ENCODE measurements at regions not wholly inside any gene's neighbourhood (a gene's known extent, or its start where the extent isn't known, plus 50 kb on each side); places are given as distances from the start of the nearest gene placed in this dataset.

- Histone ChIP-seq H3K36me3 (ENCODE audit: insufficient read depth) (no peaks in the 10 kb centered on the region), H3K4me1 (ENCODE audit: insufficient read depth) (peaks cover 3% of the 10 kb centered on the region), H3F3A (replicated peaks; ENCODE audit: low read depth) (no peaks in the 10 kb centered on the region), H3K79me2 (replicated peaks; ENCODE audit: insufficient read depth) (no peaks in the 10 kb centered on the region), H4K20me1 (replicated peaks; ENCODE audit: insufficient read depth) (no peaks in the 10 kb centered on the region), H2AFZ (no peak overlapping the region), H3K4me2 (no peak overlapping the region), H3K27ac (ENCODE audit: low read depth) (no peak overlapping the region), H3K27me3 (ENCODE audit: insufficient read depth) (no peaks in the 10 kb centered on the region), H3K4me3 (no peak overlapping the region), H3K9me2 (ENCODE audit: insufficient read depth) (no peaks in the 10 kb centered on the region; the same call in 1 of the 2 replicates)
- DNase-seq (ENCODE audit: low spot score) (peak; percentile 34), ATAC-seq (peak; percentile 96)
- H3K27me3 Mint-ChIP-seq (ENCODE audit: insufficient read depth, low read depth, poor library complexity), result peaks cover 2% of the 10 kb centered on the region
- no peak overlapping the region for H3K4me3 Mint-ChIP-seq
- no peaks in the 10 kb centered on the region for H3K36me3 Mint-ChIP-seq (ENCODE audit: low read depth)
- peaks cover 25% of the 10 kb centered on the region for H3K4me1 Mint-ChIP-seq
- H3K27ac Mint-ChIP-seq, result peak overlapping the region; percentile 37; the same call in 1 of the 2 replicates
- no peak for TF ChIP-seq REST (IDR thresholded peaks at IDR 0.05; ENCODE audit: unreplicated experiment)
- TF ChIP-seq CTCF (conservative IDR thresholded peaks at IDR 0.05; ENCODE audit: low read depth in 2 of 2), result peak; percentile 36 to 63; a peak in 3 of 4 replicates
- no peaks in the 10 kb centered on the region for H3K9me3 Mint-ChIP-seq
Observed at GRCh38 chr19:31110336-31110735, 238.9 kb downstream of the TSHZ3 start.

- no peak overlapping the region for H3K27ac Mint-ChIP-seq
- no peak overlapping the region for H2AFZ ChIP-seq
- no peak overlapping the region for H3K4me3 ChIP-seq
- H3K27me3 ChIP-seq (ENCODE audit: insufficient read depth), result no peaks in the 10 kb centered on the region
- peaks cover 6% of the 10 kb centered on the region for H3K4me1 ChIP-seq (ENCODE audit: insufficient read depth)
- H3K4me3 Mint-ChIP-seq, result no peak overlapping the region
- no peak for ATAC-seq
- no peaks in the 10 kb centered on the region for H3K27me3 Mint-ChIP-seq (ENCODE audit: insufficient read depth, low read depth, poor library complexity)
- H3K9me3 Mint-ChIP-seq, result no peaks in the 10 kb centered on the region
- H3F3A ChIP-seq (replicated peaks; ENCODE audit: low read depth), result no peaks in the 10 kb centered on the region
- no peak overlapping the region for H3K27ac ChIP-seq (ENCODE audit: low read depth)
- H3K36me3 ChIP-seq (ENCODE audit: insufficient read depth), result no peaks in the 10 kb centered on the region
- no peak overlapping the region for H3K4me2 ChIP-seq
- no peaks in the 10 kb centered on the region for H4K20me1 ChIP-seq (replicated peaks; ENCODE audit: insufficient read depth)
- no peaks in the 10 kb centered on the region; the same call in 1 of the 2 replicates for H3K9me2 ChIP-seq (ENCODE audit: insufficient read depth)
- no peaks in the 10 kb centered on the region for H3K79me2 ChIP-seq (replicated peaks; ENCODE audit: insufficient read depth)
- peaks cover 28% of the 10 kb centered on the region for H3K4me1 Mint-ChIP-seq
- no peak for DNase-seq (ENCODE audit: low spot score)
- H3K36me3 Mint-ChIP-seq (ENCODE audit: low read depth), result no peaks in the 10 kb centered on the region
- no peak for TF ChIP-seq CTCF (conservative IDR thresholded peaks at IDR 0.05; ENCODE audit: low read depth in 2 of 2)
- TF ChIP-seq CREB1 (CRISPR knock-in tag; IDR thresholded peaks at IDR 0.05; ENCODE audit: low read depth), result no peak
- TF ChIP-seq, protein P1, sequence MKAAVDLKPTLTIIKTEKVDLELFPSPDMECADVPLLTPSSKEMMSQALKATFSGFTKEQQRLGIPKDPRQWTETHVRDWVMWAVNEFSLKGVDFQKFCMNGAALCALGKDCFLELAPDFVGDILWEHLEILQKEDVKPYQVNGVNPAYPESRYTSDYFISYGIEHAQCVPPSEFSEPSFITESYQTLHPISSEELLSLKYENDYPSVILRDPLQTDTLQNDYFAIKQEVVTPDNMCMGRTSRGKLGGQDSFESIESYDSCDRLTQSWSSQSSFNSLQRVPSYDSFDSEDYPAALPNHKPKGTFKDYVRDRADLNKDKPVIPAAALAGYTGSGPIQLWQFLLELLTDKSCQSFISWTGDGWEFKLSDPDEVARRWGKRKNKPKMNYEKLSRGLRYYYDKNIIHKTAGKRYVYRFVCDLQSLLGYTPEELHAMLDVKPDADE (IDR thresholded peaks at IDR 0.05), result no peak
- TF ChIP-seq, protein P2, sequence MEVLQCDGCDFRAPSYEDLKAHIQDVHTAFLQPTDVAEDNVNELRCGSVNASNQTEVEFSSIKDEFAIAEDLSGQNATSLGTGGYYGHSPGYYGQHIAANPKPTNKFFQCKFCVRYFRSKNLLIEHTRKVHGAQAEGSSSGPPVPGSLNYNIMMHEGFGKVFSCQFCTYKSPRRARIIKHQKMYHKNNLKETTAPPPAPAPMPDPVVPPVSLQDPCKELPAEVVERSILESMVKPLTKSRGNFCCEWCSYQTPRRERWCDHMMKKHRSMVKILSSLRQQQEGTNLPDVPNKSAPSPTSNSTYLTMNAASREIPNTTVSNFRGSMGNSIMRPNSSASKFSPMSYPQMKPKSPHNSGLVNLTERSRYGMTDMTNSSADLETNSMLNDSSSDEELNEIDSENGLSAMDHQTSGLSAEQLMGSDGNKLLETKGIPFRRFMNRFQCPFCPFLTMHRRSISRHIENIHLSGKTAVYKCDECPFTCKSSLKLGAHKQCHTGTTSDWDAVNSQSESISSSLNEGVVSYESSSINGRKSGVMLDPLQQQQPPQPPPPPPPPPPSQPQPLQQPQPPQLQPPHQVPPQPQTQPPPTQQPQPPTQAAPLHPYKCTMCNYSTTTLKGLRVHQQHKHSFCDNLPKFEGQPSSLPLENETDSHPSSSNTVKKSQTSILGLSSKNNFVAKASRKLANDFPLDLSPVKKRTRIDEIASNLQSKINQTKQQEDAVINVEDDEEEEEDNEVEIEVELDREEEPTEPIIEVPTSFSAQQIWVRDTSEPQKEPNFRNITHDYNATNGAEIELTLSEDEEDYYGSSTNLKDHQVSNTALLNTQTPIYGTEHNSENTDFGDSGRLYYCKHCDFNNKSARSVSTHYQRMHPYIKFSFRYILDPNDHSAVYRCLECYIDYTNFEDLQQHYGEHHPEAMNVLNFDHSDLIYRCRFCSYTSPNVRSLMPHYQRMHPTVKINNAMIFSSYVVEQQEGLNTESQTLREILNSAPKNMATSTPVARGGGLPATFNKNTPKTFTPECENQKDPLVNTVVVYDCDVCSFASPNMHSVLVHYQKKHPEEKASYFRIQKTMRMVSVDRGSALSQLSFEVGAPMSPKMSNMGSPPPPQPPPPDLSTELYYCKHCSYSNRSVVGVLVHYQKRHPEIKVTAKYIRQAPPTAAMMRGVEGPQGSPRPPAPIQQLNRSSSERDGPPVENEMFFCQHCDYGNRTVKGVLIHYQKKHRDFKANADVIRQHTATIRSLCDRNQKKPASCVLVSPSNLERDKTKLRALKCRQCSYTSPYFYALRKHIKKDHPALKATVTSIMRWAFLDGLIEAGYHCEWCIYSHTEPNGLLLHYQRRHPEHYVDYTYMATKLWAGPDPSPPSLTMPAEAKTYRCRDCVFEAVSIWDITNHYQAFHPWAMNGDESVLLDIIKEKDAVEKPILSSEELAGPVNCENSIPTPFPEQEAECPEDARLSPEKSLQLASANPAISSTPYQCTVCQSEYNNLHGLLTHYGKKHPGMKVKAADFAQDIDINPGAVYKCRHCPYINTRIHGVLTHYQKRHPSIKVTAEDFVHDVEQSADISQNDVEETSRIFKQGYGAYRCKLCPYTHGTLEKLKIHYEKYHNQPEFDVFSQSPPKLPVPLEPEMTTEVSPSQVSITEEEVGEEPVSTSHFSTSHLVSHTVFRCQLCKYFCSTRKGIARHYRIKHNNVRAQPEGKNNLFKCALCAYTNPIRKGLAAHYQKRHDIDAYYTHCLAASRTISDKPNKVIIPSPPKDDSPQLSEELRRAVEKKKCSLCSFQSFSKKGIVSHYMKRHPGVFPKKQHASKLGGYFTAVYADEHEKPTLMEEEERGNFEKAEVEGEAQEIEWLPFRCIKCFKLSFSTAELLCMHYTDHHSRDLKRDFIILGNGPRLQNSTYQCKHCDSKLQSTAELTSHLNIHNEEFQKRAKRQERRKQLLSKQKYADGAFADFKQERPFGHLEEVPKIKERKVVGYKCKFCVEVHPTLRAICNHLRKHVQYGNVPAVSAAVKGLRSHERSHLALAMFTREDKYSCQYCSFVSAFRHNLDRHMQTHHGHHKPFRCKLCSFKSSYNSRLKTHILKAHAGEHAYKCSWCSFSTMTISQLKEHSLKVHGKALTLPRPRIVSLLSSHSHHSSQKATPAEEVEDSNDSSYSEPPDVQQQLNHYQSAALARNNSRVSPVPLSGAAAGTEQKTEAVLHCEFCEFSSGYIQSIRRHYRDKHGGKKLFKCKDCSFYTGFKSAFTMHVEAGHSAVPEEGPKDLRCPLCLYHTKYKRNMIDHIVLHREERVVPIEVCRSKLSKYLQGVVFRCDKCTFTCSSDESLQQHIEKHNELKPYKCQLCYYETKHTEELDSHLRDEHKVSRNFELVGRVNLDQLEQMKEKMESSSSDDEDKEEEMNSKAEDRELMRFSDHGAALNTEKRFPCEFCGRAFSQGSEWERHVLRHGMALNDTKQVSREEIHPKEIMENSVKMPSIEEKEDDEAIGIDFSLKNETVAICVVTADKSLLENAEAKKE (CRISPR knock-in tag; IDR thresholded peaks at IDR 0.05), result no peak
- TF ChIP-seq POLR2AphosphoS5 (IDR thresholded peaks at IDR 0.05; ENCODE audit: low read depth), result no peak
Observed at GRCh38 chr19:31109636-31110035, 239.6 kb downstream of the TSHZ3 start.
